HCT116 (cell line): ENCODE measurements at regions not wholly inside any gene's neighbourhood (a gene's known extent, or its start where the extent isn't known, plus 50 kb on each side); places are given as distances from the start of the nearest gene placed in this dataset.

Experiments used
- CTCF ChIP-seq, 3 experiments: fragments of 200-600 bp in 1 of 3; sonication (generic) in 1 of 3; IDR thresholded peaks in 2 of 3; conservative IDR thresholded peaks in 1 of 3; 2 replicates each; pipeline ENCODE4 v1.5.1; 2012 to 2017; ENCODE audit warnings: low read depth in 2 of 3, low read length in 2 of 3, antibody characterized with exemption in 1 of 3, borderline replicate concordance in 1 of 3, control low read depth in 1 of 3, mild to moderate bottlenecking in 1 of 3, mixed read lengths in 1 of 3, mixed run types in 1 of 3, moderate library complexity in 1 of 3; ENCODE audit not compliant: insufficient read depth in 1 of 3
- EGR1 ChIP-seq: IDR thresholded peaks from 2 replicates; pipeline ENCODE4 v1.6.1; 2012; ENCODE audit warnings: low read depth
- ELF1 ChIP-seq: IDR thresholded peaks from 2 replicates; pipeline ENCODE4 v1.6.1; 2012; ENCODE audit warnings: low read depth, borderline replicate concordance
- EZH2 ChIP-seq: fragments of 200-600 bp; sonication (generic); IDR thresholded peaks from 2 replicates; pipeline ENCODE4 v1.6.1; 2017; ENCODE audit warnings: antibody characterized with exemption, mixed run types
- POLR2A ChIP-seq: IDR thresholded peaks from 2 replicates; pipeline ENCODE4 v1.7.0; 2011; ENCODE audit warnings: borderline replicate concordance; ENCODE audit not compliant: insufficient read depth, insufficient read length; ENCODE audit errors: extremely low read depth
- POLR2AphosphoS5 ChIP-seq: IDR thresholded peaks from 2 replicates; pipeline ENCODE4 v1.6.1; 2011; ENCODE audit warnings: mild to moderate bottlenecking, low read depth, low read length, moderate library complexity
- RAD21 ChIP-seq: IDR thresholded peaks from 2 replicates; pipeline ENCODE4 v1.6.1; 2012; ENCODE audit warnings: low read depth, mild to moderate bottlenecking
- REST ChIP-seq: IDR thresholded peaks from 2 replicates; pipeline ENCODE4 v1.6.1; 2012; ENCODE audit warnings: low read depth
- SIN3A ChIP-seq: IDR thresholded peaks from 2 replicates; pipeline ENCODE4 v1.6.1; 2012; ENCODE audit warnings: low read depth
- SP1 ChIP-seq: IDR thresholded peaks from 2 replicates; pipeline ENCODE4 v1.6.1; 2012; ENCODE audit warnings: low read depth
- ZFX ChIP-seq: fragments of 450-650 bp; IDR thresholded peaks from 2 replicates; pipeline ENCODE4 v1.6.1; 2017
- ZNF274 ChIP-seq: fragments of 200-500 bp; sonication (Bioruptor generic); IDR thresholded peaks from 2 replicates; pipeline ENCODE4 v1.6.1; 2014; ENCODE audit warnings: mild to moderate bottlenecking, low read depth, low read length, inconsistent platforms

GRCh38 chr13:48818495-48819356, 157.0 kb upstream of the FNDC3A start:
- TF ChIP-seq CTCF (IDR thresholded peaks at IDR 0.05 in 2 of 3, conservative IDR thresholded peaks at IDR 0.05 in 1 of 3; ENCODE audit: borderline replicate concordance in 1 of 3, insufficient read depth in 1 of 3, low read depth in 2 of 3, low read length in 2 of 3): no peak
- TF ChIP-seq ELF1: no peak
- no peak for TF ChIP-seq POLR2AphosphoS5
- TF ChIP-seq ZFX: no peak
- no peak for TF ChIP-seq RAD21
- TF ChIP-seq REST: no peak
- no peak for TF ChIP-seq EZH2
- no peak for TF ChIP-seq POLR2A
- TF ChIP-seq ZNF274: no peak
- no peak for TF ChIP-seq EGR1
- TF ChIP-seq SP1: no peak
- TF ChIP-seq SIN3A: no peak
